ENCODE measurements at regions not wholly inside any gene's neighbourhood (a gene's known extent, or its start where the extent isn't known, plus 50 kb on each side); places are given as distances from the start of the nearest gene placed in this dataset.
"Not testable (repeated sequence)": the region's sequence is repeated elsewhere in the genome, so short reads cannot be mapped to it uniquely, and the experiment has no call there.

DNA sequence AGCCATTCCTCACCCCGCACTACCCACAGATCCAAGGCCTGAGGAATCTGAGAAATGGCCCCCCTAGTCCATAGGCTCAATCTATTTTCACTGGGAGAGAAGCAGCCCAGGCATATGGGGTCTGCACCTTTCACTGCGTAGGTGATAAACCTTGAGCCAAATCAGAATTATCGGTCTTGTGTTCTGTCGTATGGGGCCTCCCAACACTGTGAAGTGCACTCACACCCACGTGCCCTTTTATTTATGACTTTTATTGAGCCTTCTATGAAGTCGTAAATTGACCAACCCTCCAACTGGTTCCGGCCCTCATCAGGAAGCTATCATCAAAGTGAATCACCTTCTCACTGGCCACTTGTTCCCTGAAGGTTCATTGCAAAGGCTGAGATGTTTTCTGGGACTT lies 259.3 kb downstream of the NPIPA7 start:
- TF ChIP-seq, protein P1, sequence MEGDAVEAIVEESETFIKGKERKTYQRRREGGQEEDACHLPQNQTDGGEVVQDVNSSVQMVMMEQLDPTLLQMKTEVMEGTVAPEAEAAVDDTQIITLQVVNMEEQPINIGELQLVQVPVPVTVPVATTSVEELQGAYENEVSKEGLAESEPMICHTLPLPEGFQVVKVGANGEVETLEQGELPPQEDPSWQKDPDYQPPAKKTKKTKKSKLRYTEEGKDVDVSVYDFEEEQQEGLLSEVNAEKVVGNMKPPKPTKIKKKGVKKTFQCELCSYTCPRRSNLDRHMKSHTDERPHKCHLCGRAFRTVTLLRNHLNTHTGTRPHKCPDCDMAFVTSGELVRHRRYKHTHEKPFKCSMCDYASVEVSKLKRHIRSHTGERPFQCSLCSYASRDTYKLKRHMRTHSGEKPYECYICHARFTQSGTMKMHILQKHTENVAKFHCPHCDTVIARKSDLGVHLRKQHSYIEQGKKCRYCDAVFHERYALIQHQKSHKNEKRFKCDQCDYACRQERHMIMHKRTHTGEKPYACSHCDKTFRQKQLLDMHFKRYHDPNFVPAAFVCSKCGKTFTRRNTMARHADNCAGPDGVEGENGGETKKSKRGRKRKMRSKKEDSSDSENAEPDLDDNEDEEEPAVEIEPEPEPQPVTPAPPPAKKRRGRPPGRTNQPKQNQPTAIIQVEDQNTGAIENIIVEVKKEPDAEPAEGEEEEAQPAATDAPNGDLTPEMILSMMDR (IDR thresholded peaks at IDR 0.05): not testable (repeated sequence)
- TF ChIP-seq POLR2A (IDR thresholded peaks at IDR 0.05): not testable (repeated sequence)

Data from testis (tissue), 2 donors.